GM18861 (cell line): ENCODE measurements at regions not wholly inside any gene's neighbourhood (a gene's known extent, or its start where the extent isn't known, plus 50 kb on each side); places are given as distances from the start of the nearest gene placed in this dataset.

Experiments used
- ATAC-seq: cut with Tn5 transposase; IDR thresholded peaks from one replicate; pipeline ENCODE4 v1.9.1; 2021; ENCODE audit not compliant: unreplicated experiment

DNA sequence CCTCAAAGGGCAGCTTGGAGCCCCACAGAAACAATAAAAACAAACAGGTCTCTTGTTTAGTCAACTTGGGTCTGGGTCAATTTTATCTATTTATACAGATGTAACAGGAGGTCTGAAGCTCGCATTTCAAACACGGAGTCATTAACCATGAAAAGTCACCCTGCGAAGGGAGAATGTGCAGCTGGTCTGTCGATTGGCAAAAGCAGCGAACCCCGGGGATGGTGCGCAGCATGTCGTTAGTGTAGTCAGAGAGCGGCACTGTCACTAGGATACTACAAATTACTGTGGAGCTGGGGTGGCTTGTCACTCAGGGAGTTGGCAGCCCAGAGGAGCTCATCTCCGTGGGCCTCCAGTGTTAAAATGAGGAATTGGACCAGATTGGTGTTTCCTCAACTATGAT lies 190.4 kb upstream of the ARG1 start:
- no peak for ATAC-seq

- no peak for ATAC-seq
Measured at GRCh38 chr6:131383421-131384411, 189.3 kb upstream of the ARG1 start.

GRCh38 chr6:131387562-131388447 lies 185.2 kb upstream of the ARG1 start:
- ATAC-seq: no peak

DNA sequence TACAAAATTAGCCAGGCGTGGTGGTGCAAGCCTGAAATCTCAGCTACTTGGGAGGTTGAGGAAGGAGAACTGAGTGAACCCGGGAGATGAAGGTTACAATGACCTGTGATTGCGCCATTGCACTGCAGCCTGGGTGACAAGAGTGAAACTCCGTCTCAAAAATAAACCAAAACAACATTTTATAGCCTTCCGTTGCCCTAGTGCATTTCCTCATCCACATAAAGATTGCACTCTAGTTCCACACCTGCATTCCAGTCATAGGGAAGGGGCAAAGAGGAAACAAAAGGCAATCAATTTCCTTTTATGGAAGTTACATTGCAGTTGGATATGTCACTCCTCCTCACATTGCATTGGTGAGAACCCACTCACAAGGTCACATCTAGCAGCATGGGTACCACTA lies 182.7 kb upstream of the ARG1 start:
- no peak for ATAC-seq

GRCh38 chr6:131391116-131391515 lies 181.9 kb upstream of the ARG1 start:
- no peak for ATAC-seq

DNA sequence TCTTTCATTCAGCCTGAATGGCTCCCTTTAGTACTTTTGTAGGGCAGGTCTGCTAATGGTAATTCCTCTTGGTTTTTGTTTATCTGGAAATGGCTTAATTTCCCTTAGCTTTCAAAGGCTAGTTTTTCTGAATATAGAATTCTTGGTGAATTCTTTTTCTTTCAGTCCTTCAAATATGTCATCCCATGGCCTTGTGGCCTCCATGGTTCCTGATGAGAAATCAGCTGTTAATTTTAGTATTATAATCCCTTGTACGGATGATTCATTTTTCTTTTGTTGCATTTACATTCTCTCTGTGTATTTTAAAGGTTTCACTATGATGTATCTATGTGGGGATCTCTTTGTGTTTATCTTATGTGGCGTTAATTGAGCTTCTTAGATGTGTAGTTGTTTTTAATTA lies 179.6 kb upstream of the ARG1 start:
- no peak for ATAC-seq

DNA sequence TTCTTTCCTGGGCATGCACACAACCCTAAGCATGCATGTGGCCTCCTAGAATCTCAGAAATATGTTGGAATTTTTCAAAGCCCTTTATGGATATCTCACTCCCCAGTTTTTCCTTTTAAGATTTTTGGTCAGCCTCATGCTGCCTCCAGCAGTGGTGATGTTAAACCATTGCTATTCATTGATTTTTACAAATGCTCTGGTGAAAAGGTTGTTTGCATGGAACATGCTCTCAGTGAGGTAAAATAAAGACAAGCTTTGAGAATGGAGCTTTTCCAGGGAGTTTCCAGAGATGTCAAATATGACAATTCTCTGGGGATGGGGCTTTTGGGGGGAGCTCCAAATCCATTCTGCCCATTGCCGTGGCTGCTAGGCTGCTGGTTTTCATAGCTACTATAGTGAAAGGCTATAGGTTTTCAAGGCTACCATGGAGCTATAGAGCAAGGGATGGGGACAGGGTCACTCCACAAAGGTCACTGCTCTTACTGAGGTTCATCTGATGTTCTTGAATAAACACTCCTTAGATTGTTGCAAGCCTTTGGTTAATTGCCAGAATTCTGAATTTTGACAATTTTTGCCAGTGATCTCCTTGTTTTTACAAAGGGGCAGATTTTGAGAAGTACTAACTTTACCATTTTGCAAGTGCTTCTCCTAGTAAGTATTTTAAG lies 178.1 kb upstream of the ARG1 start:
- no peak for ATAC-seq

DNA sequence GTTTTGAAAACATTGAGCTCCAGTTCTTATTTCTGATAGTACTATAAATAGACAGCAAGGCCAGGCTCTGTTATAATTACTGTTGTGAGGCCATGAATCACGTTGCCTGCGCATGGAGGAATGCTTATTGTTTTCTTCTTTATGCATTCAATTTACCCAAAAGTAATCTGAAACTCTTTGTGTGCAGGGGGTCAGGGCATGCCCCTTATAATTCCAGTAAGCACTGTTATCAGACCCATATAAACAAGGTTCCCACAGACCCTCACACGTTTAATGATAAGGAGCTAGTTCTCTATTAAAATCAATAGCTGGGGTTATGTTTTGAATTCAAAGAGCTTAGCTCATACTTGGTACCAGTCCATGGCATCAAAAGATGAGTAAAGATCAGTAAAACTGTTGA lies 174.8 kb upstream of the ARG1 start:
- no peak for ATAC-seq

GRCh38 chr6:131399433-131399832 lies 173.6 kb upstream of the ARG1 start:
- ATAC-seq: no peak

DNA sequence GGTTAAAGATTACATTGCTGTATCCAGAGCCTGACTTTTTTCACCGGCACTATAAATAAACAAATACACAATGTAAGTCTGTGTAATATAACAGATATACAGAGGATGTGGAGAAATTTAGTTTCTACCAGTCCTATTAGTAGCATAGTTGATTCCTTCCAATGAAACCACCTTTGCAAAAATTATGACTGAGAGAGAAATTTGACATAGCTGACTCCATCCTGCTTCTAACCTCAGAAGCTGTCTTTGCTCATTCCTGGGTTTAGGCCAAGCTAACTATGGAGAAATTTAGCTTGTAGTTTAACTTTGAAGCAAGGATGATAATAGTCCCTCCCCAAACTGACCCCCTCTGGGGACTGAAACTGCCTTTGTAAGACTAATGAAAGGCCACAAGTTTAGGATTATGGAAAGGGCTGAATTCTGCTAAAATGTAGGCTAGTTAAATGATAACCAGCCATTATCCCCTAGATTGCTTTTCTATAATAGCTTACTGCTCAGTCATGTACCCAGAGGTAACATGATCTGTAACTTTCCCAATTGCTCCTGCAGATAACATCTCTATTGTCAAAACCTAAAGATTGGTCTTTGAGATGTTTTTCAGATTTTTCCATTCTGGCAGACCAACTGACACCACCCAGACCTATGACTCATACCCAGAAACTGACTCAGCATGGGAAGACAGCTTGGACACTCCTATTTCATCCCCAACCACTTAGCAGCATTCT lies 172.8 kb upstream of the ARG1 start:
- ATAC-seq: no peak

GRCh38 chr6:131400779-131401496 lies 172.1 kb upstream of the ARG1 start:
- no peak for ATAC-seq

DNA sequence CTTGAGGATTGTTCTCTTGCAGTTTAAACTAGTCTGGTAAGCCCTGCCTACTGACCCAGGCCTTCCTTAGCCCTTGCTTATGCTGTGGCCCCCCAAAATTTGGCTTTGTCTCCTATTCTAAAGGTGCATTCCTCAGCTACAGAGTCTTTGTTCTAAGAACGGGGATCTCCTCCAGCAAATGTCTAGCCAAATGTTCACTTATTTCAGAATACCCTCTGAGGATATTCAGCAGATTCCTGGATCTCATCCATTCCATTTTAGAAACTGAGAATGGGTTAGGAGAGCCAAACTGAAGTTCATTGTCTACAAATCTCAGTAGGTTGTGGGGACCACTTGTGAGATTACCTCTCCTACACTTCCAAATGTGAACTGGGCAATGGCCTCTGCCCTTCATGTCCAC lies 164.2 kb upstream of the ARG1 start:
- ATAC-seq: no peak

DNA sequence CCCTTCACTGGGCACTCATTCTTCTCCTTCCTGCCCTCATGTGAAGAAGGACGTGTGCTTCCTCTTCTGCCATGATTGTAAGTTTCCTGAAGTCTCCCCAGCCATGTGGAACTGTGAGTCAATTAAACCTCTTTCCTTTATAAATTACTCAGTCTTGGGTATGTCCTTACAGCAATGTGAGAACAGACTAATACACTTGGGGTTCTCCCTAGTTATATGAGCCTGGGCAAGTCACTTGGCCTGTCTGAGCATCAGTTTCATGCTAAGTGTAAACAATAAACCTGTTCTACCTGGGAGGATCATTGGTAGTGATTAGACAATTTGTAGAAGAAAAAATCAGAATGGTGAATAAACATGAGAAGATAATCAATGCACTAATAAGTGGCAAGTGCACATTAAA lies 162.2 kb upstream of the ARG1 start:
- no peak for ATAC-seq

DNA sequence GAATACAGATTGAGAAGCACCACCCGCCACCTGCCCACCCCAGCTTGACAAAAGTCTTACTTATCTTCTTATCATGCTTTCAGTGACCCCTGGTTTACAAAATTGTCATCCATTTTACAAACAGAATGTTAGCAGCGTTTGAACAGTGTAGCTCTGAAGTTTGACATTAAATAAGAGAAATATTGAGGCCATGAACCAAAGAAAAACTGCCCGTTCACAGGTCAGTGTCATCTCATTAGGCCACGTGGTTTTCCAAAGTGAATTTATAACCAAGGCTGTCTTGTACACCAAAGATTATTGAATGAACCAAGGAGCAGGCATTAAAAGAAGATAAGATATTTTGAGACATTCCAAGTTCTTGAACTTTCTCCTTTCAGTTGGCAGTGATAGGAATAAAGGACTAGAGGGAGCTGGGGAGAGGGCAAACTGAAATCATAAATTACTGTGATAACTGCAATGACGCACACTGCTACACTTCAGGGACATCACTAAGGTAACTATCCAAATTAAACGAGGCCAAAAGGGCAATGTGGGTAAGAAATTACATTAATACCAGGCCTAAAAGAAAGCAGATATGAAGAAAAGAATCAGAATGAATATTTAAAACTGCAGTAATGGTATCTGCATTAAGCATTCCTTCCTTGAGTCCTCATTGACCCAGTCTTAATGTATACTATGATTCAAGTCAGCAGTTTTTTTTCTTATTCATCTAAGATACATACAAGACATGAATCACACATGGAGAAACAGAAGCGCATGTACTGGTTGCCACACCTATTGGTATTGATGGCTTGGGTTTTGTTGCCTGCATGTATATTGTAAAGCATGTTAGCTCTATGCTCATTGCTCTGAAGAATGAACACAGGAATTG lies 159.8 kb upstream of the ARG1 start:
- no peak for ATAC-seq

GRCh38 chr6:131413831-131414191 lies 159.2 kb upstream of the ARG1 start:
- ATAC-seq: no peak

DNA sequence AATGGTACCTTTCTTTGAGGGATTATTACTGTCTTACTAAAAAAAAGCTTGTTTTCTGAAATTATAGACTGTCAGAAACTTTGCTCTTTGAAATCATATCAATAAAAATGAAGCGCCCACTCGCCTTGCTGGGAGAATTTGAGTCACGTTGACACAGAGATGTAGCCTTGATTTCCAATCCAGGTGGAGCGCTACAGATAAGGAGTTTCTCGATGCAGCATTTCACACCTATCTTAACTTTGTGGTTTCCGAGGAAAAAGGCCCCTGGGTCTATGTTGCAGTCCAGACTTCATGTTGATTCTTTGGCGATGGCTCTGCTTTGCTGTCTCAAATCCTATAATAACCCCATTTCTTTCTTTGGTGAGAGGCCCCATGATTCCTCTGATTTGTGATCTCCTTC lies 158.1 kb upstream of the ARG1 start:
- ATAC-seq: no peak

DNA sequence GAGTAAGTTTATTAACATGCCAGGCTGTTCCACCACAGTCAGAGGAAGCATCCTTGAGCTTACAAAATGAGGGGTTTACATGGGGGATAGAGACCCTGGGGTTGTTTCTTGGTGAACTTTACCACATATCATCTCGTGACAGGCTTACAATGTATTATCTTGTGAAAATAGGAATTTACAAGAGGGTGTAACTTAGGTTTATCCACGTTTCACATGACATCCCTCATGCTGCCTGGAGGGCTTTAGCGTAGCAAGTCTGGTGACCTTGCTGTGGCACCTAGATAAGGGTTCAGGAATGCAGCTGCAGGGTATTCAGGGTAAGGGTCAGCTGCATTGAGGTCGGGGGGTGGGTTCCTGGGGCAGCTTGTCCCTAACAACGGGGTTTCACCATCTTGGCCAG lies 154.6 kb upstream of the ARG1 start:
- no peak for ATAC-seq

GRCh38 chr6:131419702-131420101 lies 153.3 kb upstream of the ARG1 start:
- no peak for ATAC-seq

GRCh38 chr6:131424016-131424415 lies 149.0 kb upstream of the ARG1 start:
- ATAC-seq: no peak
